H1 (cell line): ENCODE measurements at regions not wholly inside any gene's neighbourhood (a gene's known extent, or its start where the extent isn't known, plus 50 kb on each side); places are given as distances from the start of the nearest gene placed in this dataset.

Experiments
- CTCF ChIA-PET: fragments of 300-600 bp; sonication (Branson Sonifier 250); formaldehyde crosslinking; loops from one replicate; lab custom pipeline; 2021; ENCODE audit not compliant: partially characterized antibody; lab: Charles Lee
- POLR2A ChIA-PET: fragments of 300-600 bp; sonication (Branson Sonifier 250); formaldehyde crosslinking; loops from one replicate; lab custom pipeline; 2021; ENCODE audit warnings: inconsistent platforms; ENCODE audit not compliant: partially characterized antibody; lab: Charles Lee
- DNase-seq, 2 experiments: peaks; one replicate each; pipeline versions ENCODE4 v3.0.0 to v3.0.0-alpha.2; 2010 to 2022; ENCODE audit warnings: low spot score in 2 of 2, low read depth in 1 of 2, mixed read lengths in 1 of 2
- FAIRE-seq: peaks from 2 replicates; lab custom pipeline; 2011; peaks lifted over from hg19 to GRCh38; lab: Jason Lieb, UNC
- H2AFZ ChIP-seq: 2 replicates; pipeline ENCODE4 v1.8.1; 2012; ENCODE audit warnings: low read length, inconsistent platforms
- H2AK5ac ChIP-seq: 2 replicates; pipeline ENCODE4 v1.6.1; 2013; ENCODE audit warnings: low read depth, low read length
- H2BK120ac ChIP-seq: replicated peaks from 2 replicates; pipeline ENCODE3; 2013; ENCODE audit warnings: low read depth, low read length, inconsistent platforms
- H2BK12ac ChIP-seq: 2 replicates; pipeline ENCODE4 v1.6.1; 2013; ENCODE audit warnings: low read depth, low read length
- H2BK15ac ChIP-seq: 2 replicates; pipeline ENCODE4 v1.6.1; 2013; ENCODE audit warnings: low read length
- H2BK20ac ChIP-seq: 2 replicates; pipeline ENCODE4 v1.6.1; 2013; ENCODE audit warnings: low read length
- H2BK5ac ChIP-seq: 2 replicates; pipeline ENCODE4 v1.6.1; 2013; ENCODE audit warnings: low read depth, low read length
- H3K14ac ChIP-seq: 2 replicates; pipeline ENCODE4 v1.6.1; 2013; ENCODE audit warnings: inconsistent platforms; ENCODE audit not compliant: insufficient read length
- H3K18ac ChIP-seq: 2 replicates; pipeline ENCODE4 v1.6.1; 2013; ENCODE audit warnings: low read length; ENCODE audit errors: extremely low read depth
- H3K23ac ChIP-seq: 2 replicates; pipeline ENCODE4 v1.6.1; 2013; ENCODE audit warnings: inconsistent platforms; ENCODE audit not compliant: insufficient read length
- H3K23me2 ChIP-seq: 2 replicates; pipeline ENCODE4 v1.6.1; 2013; ENCODE audit warnings: low read depth, low read length
- H3K27ac ChIP-seq: 2 replicates; pipeline ENCODE4 v1.6.1; 2011; ENCODE audit warnings: low read depth, low read length, inconsistent platforms
- H3K27me3 ChIP-seq, 4 experiments: replicated peaks in 1 of 4; 1 replicate in 1 of 4; 2 replicates in 3 of 4; pipeline versions ENCODE4 v1.6.1 to v1.8.1; 2011 to 2013; ENCODE audit warnings: low read length in 3 of 4, mild to moderate bottlenecking in 3 of 4, inconsistent platforms in 2 of 4, mixed read lengths in 2 of 4, moderate library complexity in 1 of 4; ENCODE audit not compliant: control insufficient read depth in 3 of 4, insufficient read depth in 3 of 4; ENCODE audit errors: extremely low read depth in 1 of 4
- H3K36me3 ChIP-seq, 4 experiments: 2 replicates each; pipeline versions ENCODE4 v1.6.1 to v1.8.1; 2011 to 2013; ENCODE audit warnings: mild to moderate bottlenecking in 4 of 4, low read length in 3 of 4, moderate library complexity in 2 of 4, control low read depth in 1 of 4, inconsistent platforms in 1 of 4; ENCODE audit not compliant: insufficient read depth in 4 of 4, control insufficient read depth in 2 of 4
- H3K4ac ChIP-seq: replicated peaks from 2 replicates; pipeline ENCODE3; 2013; ENCODE audit warnings: low read length, low read depth, mixed read lengths, inconsistent platforms; ENCODE audit not compliant: insufficient read length
- H3K4me1 ChIP-seq, 4 experiments: replicated peaks in 1 of 4; 1 replicate in 1 of 4; 2 replicates in 3 of 4; pipeline versions ENCODE4 v1.6.1 to v1.8.1; 2011 to 2013; ENCODE audit warnings: low read length in 3 of 4, inconsistent platforms in 2 of 4, mixed read lengths in 1 of 4; ENCODE audit not compliant: insufficient read depth in 4 of 4, control insufficient read depth in 3 of 4
- H3K4me2 ChIP-seq, 2 experiments: 2 replicates each; pipeline versions ENCODE4 v1.6.1 to v1.8.1; 2011 to 2013; ENCODE audit warnings: low read depth in 2 of 2, low read length in 2 of 2, control low read depth in 1 of 2, inconsistent platforms in 1 of 2, mild to moderate bottlenecking in 1 of 2; ENCODE audit not compliant: insufficient read depth in 1 of 2
- H3K4me3 ChIP-seq, 4 experiments: fragments of 200-600, 300-600 bp in 1 of 4; sonication (generic), shearing (Covaris generic), sonication (Bioruptor Twin) in 1 of 4; 2 replicates each; pipeline versions ENCODE4 v1.5.1 to v1.8.1; 2011 to 2016; ENCODE audit warnings: low read length in 4 of 4, low read depth in 3 of 4, control low read depth in 2 of 4, inconsistent platforms in 2 of 4, mild to moderate bottlenecking in 2 of 4, mixed read lengths in 1 of 4, moderate library complexity in 1 of 4; ENCODE audit not compliant: insufficient read depth in 2 of 4; ENCODE audit errors: extremely low read depth in 1 of 4
- H3K56ac ChIP-seq: replicated peaks from 2 replicates; pipeline ENCODE3; 2013; ENCODE audit warnings: low read depth, mild to moderate bottlenecking, mixed read lengths, low read length, inconsistent platforms; ENCODE audit not compliant: insufficient read length
- H3K79me1 ChIP-seq: 2 replicates; pipeline ENCODE4 v1.6.1; 2013; ENCODE audit warnings: low read depth, low read length, control low read depth
- H3K79me2 ChIP-seq, 2 experiments: 2 replicates each; pipeline versions ENCODE4 v1.6.1 to v1.8.1; 2012 to 2013; ENCODE audit warnings: low read length in 2 of 2, mild to moderate bottlenecking in 2 of 2, inconsistent platforms in 1 of 2; ENCODE audit not compliant: insufficient read depth in 2 of 2, control insufficient read depth in 1 of 2
- H3K9ac ChIP-seq, 4 experiments: replicated peaks in 1 of 4; 1 replicate in 1 of 4; 2 replicates in 3 of 4; pipeline versions ENCODE4 v1.6.1 to v1.8.1; 2011 to 2013; ENCODE audit warnings: low read depth in 3 of 4, low read length in 3 of 4, control low read depth in 2 of 4, mild to moderate bottlenecking in 2 of 4, moderate library complexity in 2 of 4, inconsistent platforms in 1 of 4; ENCODE audit errors: extremely low read depth in 1 of 4
- H3K9me3 ChIP-seq, 2 experiments: 2 replicates each; pipeline versions ENCODE4 v1.6.1 to v1.8.1; 2012 to 2013; ENCODE audit warnings: mild to moderate bottlenecking in 2 of 2, moderate library complexity in 2 of 2, control low read depth in 1 of 2, inconsistent platforms in 1 of 2, low read depth in 1 of 2, low read length in 1 of 2, mixed read lengths in 1 of 2; ENCODE audit not compliant: insufficient read depth in 2 of 2
- H4K20me1 ChIP-seq, 2 experiments: replicated peaks in 1 of 2; 2 replicates each; pipeline versions ENCODE3 to v1.8.1; 2011 to 2013; ENCODE audit warnings: inconsistent platforms in 2 of 2, low read length in 2 of 2, mild to moderate bottlenecking in 1 of 2; ENCODE audit not compliant: insufficient read depth in 2 of 2, control insufficient read depth in 1 of 2
- H4K5ac ChIP-seq: 2 replicates; pipeline ENCODE4 v1.6.1; 2013; ENCODE audit warnings: low read length, low read depth, mixed read lengths, inconsistent platforms; ENCODE audit not compliant: insufficient read length
- H4K8ac ChIP-seq: 2 replicates; pipeline ENCODE4 v1.8.0; 2013; ENCODE audit warnings: mild to moderate bottlenecking, moderate library complexity, low read length, inconsistent platforms; ENCODE audit not compliant: insufficient read depth; ENCODE audit errors: extremely low read depth
- H4K91ac ChIP-seq: replicated peaks from 2 replicates; pipeline ENCODE3; 2013; ENCODE audit warnings: low read length, mixed read lengths, inconsistent platforms; ENCODE audit not compliant: insufficient read length
- CBX5 ChIP-seq: fragments of 300-800, 300-1000 bp; sonication (generic); IDR thresholded peaks from 2 replicates; pipeline ENCODE4 v1.7.1; 2016; ENCODE audit warnings: antibody characterized with exemption, low read length, low read depth
- E2F6 ChIP-seq: IDR thresholded peaks from 2 replicates; pipeline ENCODE4 v1.6.1; 2012; ENCODE audit warnings: inconsistent platforms
- FOSL1 ChIP-seq: IDR thresholded peaks from 2 replicates; pipeline ENCODE4 v1.6.1; 2011; ENCODE audit warnings: mild to moderate bottlenecking, low read depth, low read length, moderate library complexity; ENCODE audit not compliant: insufficient read depth
- HDAC6 ChIP-seq: IDR thresholded peaks from one replicate; pipeline ENCODE4 v1.7.1; 2012; ENCODE audit warnings: low read depth, mild to moderate bottlenecking, inconsistent platforms, low read length, moderate library complexity
- JUN ChIP-seq: IDR thresholded peaks from 2 replicates; pipeline ENCODE4 v1.6.1; 2011; ENCODE audit warnings: low read depth, mild to moderate bottlenecking, improper control_type of control experiment, low read length
- ZNF274 ChIP-seq: IDR thresholded peaks from 2 replicates; pipeline ENCODE4 v1.7.0; 2012; ENCODE audit warnings: low read length, borderline replicate concordance; ENCODE audit errors: extremely low read depth
- WGBS, 2 experiments: shearing (Covaris generic) in 1 of 2; methylation state at CpG; one replicate each; pipeline versions ENCODE4 v1.1.6 to v1.1.7; 2013 to 2015; ENCODE audit warnings: low lambda C conversion rate in 2 of 2, mixed read lengths in 2 of 2, inconsistent platforms in 1 of 2, low coverage in 1 of 2, missing lambda C conversion rate in 1 of 2; ENCODE audit not compliant: insufficient replicate concordance in 2 of 2, insufficient coverage in 1 of 2, insufficient read length in 1 of 2; ENCODE audit errors: extremely low coverage in 1 of 2, missing lambda C conversion rate in 1 of 2; 5-methylcytosine and 5-hydroxymethylcytosine counted together

- no peak for TF ChIP-seq CBX5
Measured at GRCh38 chrX:5681159-5681558, 547.5 kb downstream of the NLGN4X start (continued).

- Histone ChIP-seq H2AFZ (no peak overlapping the region), H3K23me2 (no peaks in the 10 kb centered on the region), H4K5ac (no peak overlapping the region), H3K4me3 (no peak overlapping the region), H4K20me1 (no peaks in the 10 kb centered on the region), H2BK12ac (no peak overlapping the region), H3K4ac (no peak overlapping the region), H3K56ac (no peak overlapping the region), H3K9ac (no peak overlapping the region), H2BK5ac (no peak overlapping the region), H3K9me3 (no peaks in the 10 kb centered on the region), H3K36me3 (peaks cover 0 to 3% (median 1%) of the 10 kb centered on the region in 4 experiments; a peak in 2 of 8 replicates), H2BK20ac (no peak overlapping the region), H3K79me1 (no peaks in the 10 kb centered on the region), H3K23ac (no peak overlapping the region), H3K79me2 (no peaks in the 10 kb centered on the region), H2BK120ac (no peak overlapping the region), H2BK15ac (no peak overlapping the region), H3K4me1 (no peaks in the 10 kb centered on the region), H4K91ac (no peak overlapping the region), H3K27me3 (no peaks in the 10 kb centered on the region), H3K4me2 (no peak overlapping the region), H2AK5ac (no peak overlapping the region), H3K18ac (no peak overlapping the region), H4K8ac (no peak overlapping the region), H3K14ac (no peak overlapping the region), H3K27ac (no peak overlapping the region)
- whole genome bisulfite sequencing, 2 experiments = 88% methylated on average over 3 of the region's 3 CpGs; no CpG with 5 or more reads in 1 of the 2 experiments
- no peak for FAIRE-seq
- ChIA-PET POLR2A (no interaction called here), CTCF (no interaction called here)
- DNase-seq = no peak
- TF ChIP-seq FOSL1 (no peak), ZNF274 (no peak), CBX5 (no peak), HDAC6 (no peak), JUN (no peak), E2F6 (no peak)
Measured at GRCh38 chrX:5674036-5674435, 554.6 kb downstream of the NLGN4X start.
